ENCODE measurements at regions not wholly inside any gene's neighbourhood (a gene's known extent, or its start where the extent isn't known, plus 50 kb on each side); places are given as distances from the start of the nearest gene placed in this dataset.

DNA sequence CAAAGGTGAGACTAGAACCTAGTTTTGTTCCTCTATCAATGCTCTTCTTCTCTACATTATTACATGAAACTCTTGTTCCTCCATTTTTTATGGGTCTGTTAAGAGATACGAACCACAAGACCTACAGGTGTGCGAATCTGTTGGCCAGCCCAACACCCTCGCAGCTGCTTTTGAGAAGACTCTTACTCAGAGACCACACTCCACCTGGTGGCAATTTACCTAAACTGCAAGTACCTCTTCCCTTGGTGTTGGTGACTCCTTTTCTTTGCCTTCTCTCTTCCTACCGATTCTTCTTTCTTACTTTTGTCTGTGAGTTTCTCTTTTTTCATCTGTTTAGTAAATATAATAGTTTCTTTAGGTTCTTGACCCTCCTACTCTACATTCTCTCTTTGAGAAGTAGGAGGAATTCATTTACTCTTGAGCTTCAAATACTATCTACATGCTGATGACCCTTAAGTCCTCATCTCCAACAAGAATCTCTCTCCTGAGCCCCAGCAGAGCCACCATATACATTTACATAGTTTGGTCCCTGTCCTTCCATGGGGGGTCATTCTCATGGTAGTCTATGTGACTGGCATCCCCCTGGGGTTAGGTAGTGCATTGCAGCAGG is 81.8 kb upstream of the GAREM1 start:
- TF ChIP-seq, protein P1, sequence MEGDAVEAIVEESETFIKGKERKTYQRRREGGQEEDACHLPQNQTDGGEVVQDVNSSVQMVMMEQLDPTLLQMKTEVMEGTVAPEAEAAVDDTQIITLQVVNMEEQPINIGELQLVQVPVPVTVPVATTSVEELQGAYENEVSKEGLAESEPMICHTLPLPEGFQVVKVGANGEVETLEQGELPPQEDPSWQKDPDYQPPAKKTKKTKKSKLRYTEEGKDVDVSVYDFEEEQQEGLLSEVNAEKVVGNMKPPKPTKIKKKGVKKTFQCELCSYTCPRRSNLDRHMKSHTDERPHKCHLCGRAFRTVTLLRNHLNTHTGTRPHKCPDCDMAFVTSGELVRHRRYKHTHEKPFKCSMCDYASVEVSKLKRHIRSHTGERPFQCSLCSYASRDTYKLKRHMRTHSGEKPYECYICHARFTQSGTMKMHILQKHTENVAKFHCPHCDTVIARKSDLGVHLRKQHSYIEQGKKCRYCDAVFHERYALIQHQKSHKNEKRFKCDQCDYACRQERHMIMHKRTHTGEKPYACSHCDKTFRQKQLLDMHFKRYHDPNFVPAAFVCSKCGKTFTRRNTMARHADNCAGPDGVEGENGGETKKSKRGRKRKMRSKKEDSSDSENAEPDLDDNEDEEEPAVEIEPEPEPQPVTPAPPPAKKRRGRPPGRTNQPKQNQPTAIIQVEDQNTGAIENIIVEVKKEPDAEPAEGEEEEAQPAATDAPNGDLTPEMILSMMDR (IDR thresholded peaks at IDR 0.05; ENCODE audit: poor library complexity, severe bottlenecking), result peak; percentile 48
- TF ChIP-seq EZH2 (IDR thresholded peaks at IDR 0.05; ENCODE audit: borderline replicate concordance, insufficient read depth, low read length, poor library complexity, severe bottlenecking), result no peak
- peak; percentile 41 for TF ChIP-seq RAD21 (conservative IDR thresholded peaks at IDR 0.05)
- no peak for TF ChIP-seq POLR2AphosphoS5 (IDR thresholded peaks at IDR 0.05)
- TF ChIP-seq, protein P2, sequence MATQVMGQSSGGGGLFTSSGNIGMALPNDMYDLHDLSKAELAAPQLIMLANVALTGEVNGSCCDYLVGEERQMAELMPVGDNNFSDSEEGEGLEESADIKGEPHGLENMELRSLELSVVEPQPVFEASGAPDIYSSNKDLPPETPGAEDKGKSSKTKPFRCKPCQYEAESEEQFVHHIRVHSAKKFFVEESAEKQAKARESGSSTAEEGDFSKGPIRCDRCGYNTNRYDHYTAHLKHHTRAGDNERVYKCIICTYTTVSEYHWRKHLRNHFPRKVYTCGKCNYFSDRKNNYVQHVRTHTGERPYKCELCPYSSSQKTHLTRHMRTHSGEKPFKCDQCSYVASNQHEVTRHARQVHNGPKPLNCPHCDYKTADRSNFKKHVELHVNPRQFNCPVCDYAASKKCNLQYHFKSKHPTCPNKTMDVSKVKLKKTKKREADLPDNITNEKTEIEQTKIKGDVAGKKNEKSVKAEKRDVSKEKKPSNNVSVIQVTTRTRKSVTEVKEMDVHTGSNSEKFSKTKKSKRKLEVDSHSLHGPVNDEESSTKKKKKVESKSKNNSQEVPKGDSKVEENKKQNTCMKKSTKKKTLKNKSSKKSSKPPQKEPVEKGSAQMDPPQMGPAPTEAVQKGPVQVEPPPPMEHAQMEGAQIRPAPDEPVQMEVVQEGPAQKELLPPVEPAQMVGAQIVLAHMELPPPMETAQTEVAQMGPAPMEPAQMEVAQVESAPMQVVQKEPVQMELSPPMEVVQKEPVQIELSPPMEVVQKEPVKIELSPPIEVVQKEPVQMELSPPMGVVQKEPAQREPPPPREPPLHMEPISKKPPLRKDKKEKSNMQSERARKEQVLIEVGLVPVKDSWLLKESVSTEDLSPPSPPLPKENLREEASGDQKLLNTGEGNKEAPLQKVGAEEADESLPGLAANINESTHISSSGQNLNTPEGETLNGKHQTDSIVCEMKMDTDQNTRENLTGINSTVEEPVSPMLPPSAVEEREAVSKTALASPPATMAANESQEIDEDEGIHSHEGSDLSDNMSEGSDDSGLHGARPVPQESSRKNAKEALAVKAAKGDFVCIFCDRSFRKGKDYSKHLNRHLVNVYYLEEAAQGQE (IDR thresholded peaks at IDR 0.05; ENCODE audit: borderline replicate concordance), result no peak
- TF ChIP-seq EP300 (conservative IDR thresholded peaks at IDR 0.05; ENCODE audit: poor library complexity, severe bottlenecking), result no peak
- no peak for TF ChIP-seq TAF1 (IDR thresholded peaks at IDR 0.05; ENCODE audit: low read depth)

Data from neural cell (in vitro differentiated cells).